ENCODE measurements at regions not wholly inside any gene's neighbourhood (a gene's known extent, or its start where the extent isn't known, plus 50 kb on each side); places are given as distances from the start of the nearest gene placed in this dataset.

DNA sequence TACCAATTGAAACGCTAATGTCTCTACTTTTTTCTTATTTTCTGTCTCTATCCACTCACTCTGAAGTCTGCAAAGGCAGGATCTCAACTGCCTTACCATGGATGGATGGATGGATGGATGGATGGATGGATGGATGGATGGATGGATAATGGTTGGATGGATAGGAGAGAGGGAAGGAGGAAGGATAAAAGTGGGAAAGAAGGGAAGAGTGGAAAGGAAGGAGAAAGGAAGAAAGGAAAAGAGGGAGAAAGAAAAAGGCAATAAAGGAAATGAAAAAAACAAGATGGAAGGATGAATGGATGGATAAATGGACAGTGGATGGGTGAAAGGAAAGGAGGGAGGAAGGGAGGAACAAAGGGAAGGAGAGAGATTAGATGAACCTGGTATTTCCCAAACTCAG lies 506.0 kb downstream of the MN1 start:
- H3K4me3 ChIP-seq, result no peak overlapping the region
- TF ChIP-seq POLR2A (IDR thresholded peaks at IDR 0.05) (no peak), POLR2AphosphoS5 (IDR thresholded peaks at IDR 0.05) (no peak)
- TF ChIP-seq, protein P1, sequence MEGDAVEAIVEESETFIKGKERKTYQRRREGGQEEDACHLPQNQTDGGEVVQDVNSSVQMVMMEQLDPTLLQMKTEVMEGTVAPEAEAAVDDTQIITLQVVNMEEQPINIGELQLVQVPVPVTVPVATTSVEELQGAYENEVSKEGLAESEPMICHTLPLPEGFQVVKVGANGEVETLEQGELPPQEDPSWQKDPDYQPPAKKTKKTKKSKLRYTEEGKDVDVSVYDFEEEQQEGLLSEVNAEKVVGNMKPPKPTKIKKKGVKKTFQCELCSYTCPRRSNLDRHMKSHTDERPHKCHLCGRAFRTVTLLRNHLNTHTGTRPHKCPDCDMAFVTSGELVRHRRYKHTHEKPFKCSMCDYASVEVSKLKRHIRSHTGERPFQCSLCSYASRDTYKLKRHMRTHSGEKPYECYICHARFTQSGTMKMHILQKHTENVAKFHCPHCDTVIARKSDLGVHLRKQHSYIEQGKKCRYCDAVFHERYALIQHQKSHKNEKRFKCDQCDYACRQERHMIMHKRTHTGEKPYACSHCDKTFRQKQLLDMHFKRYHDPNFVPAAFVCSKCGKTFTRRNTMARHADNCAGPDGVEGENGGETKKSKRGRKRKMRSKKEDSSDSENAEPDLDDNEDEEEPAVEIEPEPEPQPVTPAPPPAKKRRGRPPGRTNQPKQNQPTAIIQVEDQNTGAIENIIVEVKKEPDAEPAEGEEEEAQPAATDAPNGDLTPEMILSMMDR (IDR thresholded peaks at IDR 0.05), result no peak
- H3K27me3 ChIP-seq (replicated peaks; ENCODE audit: insufficient read depth), result peaks cover 5% of the 10 kb centered on the region
- no peaks in the 10 kb centered on the region for H3K36me3 ChIP-seq
- H3K4me1 ChIP-seq (replicated peaks), result no peaks in the 10 kb centered on the region
- no peak for DNase-seq (ENCODE audit: low spot score)
- 88% methylated on average over 1 of the region's 1 CpG for WGBS
- H3K9me3 ChIP-seq, result no peaks in the 10 kb centered on the region
- intact Hi-C loops (cut with DNase I), result no loop called here
- no peak overlapping the region for H3K27ac ChIP-seq

DNA sequence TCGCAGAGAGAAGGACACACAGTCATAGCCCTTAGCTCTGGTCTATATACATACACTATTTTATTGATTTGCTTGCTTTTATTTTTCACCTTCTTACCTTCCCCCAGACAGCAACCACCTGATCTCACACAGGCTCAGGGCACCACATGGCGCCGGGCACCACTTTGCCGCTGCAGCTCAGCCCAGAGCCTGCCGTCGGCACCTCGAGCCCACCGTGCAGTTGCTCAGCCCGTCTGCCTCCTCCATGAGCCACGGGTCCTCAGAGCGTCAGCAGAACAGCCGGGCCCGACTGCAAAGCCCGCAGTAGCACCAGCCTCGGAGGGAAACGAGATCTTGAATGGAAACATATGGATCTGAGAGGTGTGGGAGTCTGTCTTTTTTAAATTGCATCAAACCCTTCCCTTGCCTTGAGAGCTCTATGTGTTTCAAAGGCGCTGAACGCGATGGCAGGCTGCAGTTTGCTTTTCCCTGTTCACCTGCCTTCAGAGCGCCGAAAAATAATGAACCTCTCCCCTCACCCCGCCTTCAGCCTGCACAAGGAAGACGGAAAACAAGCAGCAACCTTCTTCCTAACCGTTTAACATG lies 505.4 kb downstream of the MN1 start:
- intact Hi-C loops (cut with DNase I), result no loop called here
- no peaks in the 10 kb centered on the region for H3K9me3 ChIP-seq
- peaks cover 5% of the 10 kb centered on the region for H3K27me3 ChIP-seq (replicated peaks; ENCODE audit: insufficient read depth)
- H3K36me3 ChIP-seq, result no peaks in the 10 kb centered on the region
- TF ChIP-seq POLR2AphosphoS5 (IDR thresholded peaks at IDR 0.05), result no peak
- no peak for TF ChIP-seq POLR2A (IDR thresholded peaks at IDR 0.05)
- no peak overlapping the region for H3K27ac ChIP-seq
- DNase-seq (ENCODE audit: low spot score), result no peak
- H3K4me1 ChIP-seq (replicated peaks), result no peaks in the 10 kb centered on the region
- whole genome bisulfite sequencing, result 50% methylated on average over 24 of the region's 24 CpGs
- no peak overlapping the region for H3K4me3 ChIP-seq

DNA sequence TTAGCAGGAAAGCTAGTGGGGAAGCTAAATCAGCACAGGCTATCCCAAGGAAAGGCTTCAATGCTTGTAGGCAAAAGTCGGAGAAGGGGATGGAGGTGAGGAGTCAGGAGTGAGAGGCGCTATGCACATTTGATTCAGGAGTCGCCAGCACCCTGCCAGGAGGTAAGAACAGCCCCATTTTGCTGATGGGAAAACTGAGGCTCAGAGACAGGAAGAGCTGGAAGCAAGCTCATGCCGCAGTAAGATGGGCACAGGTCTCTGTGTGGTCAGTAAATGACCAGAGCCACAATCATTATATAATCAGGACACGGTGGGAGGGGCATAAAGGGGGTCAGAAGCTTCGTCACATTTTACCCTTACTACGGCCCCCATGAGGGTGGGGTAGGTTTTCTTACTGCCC lies 504.4 kb downstream of the MN1 start:
- Histone ChIP-seq H3K27ac (no peak overlapping the region), H3K27me3 (replicated peaks; ENCODE audit: insufficient read depth) (peaks cover 5% of the 10 kb centered on the region), H3K4me3 (no peak overlapping the region), H3K36me3 (no peaks in the 10 kb centered on the region), H3K9me3 (no peaks in the 10 kb centered on the region), H3K4me1 (replicated peaks) (no peaks in the 10 kb centered on the region)
- WGBS, result 89% methylated on average over 7 of the region's 7 CpGs
- DNase-seq (ENCODE audit: low spot score), result no peak
- intact Hi-C loops (cut with DNase I), result no loop called here
- TF ChIP-seq, protein P1 (IDR thresholded peaks at IDR 0.05), result no peak
- TF ChIP-seq POLR2AphosphoS5 (IDR thresholded peaks at IDR 0.05) (no peak), POLR2A (IDR thresholded peaks at IDR 0.05) (no peak)

DNA sequence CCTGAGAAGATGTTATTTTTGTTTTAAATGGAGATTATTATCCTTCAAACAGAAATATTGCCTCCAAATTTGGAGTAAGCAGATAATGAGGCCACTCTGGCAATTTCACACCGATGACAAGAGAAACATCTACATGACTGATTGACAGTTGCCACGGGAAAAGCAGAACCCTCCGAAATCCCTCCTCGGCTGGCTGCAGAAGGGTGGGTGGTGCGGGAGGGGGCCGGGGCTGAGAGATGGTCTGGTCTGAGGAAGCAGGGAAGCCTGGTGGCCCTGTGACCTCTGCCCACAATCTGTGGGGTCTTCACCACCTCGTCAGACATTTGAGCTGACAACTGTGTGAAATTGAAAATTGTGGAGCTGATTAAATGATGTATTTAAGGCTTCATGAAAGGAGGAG lies 503.2 kb downstream of the MN1 start:
- Histone ChIP-seq H3K4me3 (no peak overlapping the region), H3K36me3 (no peaks in the 10 kb centered on the region), H3K27me3 (replicated peaks; ENCODE audit: insufficient read depth) (peaks cover 5% of the 10 kb centered on the region), H3K27ac (no peak overlapping the region), H3K9me3 (no peaks in the 10 kb centered on the region), H3K4me1 (replicated peaks) (no peaks in the 10 kb centered on the region)
- TF ChIP-seq, protein P1 (IDR thresholded peaks at IDR 0.05), result no peak
- TF ChIP-seq POLR2AphosphoS5 (IDR thresholded peaks at IDR 0.05) (no peak), POLR2A (IDR thresholded peaks at IDR 0.05) (no peak)
- DNase-seq (ENCODE audit: low spot score), result no peak
- intact Hi-C loops (cut with DNase I), result no loop called here
- WGBS, result 55% methylated on average over 7 of the region's 7 CpGs

DNA sequence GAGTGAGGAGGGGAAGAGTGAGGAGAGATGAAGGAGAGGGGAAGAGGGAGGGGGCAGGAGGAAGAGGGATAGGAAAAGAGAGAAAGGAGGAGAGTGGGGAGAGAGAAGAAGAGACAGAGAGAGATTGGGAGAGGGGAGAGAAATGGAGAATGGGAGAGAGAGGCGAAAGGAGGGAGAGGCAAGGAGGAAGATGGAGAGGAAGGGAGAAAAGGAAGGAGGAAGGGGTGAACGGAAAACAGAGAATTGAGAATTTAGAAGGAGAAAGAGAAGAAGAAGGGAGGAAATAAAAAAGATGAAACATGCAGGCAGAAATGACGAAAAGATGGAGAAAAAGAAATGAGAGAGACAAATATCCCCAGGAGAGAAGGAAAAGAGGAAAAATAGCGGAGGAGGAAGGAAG lies 502.8 kb downstream of the MN1 start:
- no peak for DNase-seq (ENCODE audit: low spot score)
- no peak for TF ChIP-seq POLR2AphosphoS5 (IDR thresholded peaks at IDR 0.05)
- TF ChIP-seq, protein P1 (IDR thresholded peaks at IDR 0.05), result no peak
- no peak for TF ChIP-seq POLR2A (IDR thresholded peaks at IDR 0.05)
- intact Hi-C loops (cut with DNase I), result no loop called here
- Histone ChIP-seq H3K4me1 (replicated peaks) (no peaks in the 10 kb centered on the region), H3K9me3 (no peaks in the 10 kb centered on the region), H3K36me3 (no peaks in the 10 kb centered on the region), H3K4me3 (no peak overlapping the region), H3K27ac (no peak overlapping the region), H3K27me3 (replicated peaks; ENCODE audit: insufficient read depth) (peaks cover 5% of the 10 kb centered on the region)
- WGBS, result 64% methylated on average over 4 of the region's 4 CpGs

Measured in prostate gland (tissue), 2 donors.